ENCODE measurements at regions not wholly inside any gene's neighbourhood (a gene's known extent, or its start where the extent isn't known, plus 50 kb on each side); places are given as distances from the start of the nearest gene placed in this dataset.

GRCh38 chr6:23278180-23278532 is 708.8 kb downstream of the HDGFL1 start:
- no peaks in the 10 kb centered on the region for H3K27me3 Mint-ChIP-seq (ENCODE audit: low read depth)
- H3K4me1 Mint-ChIP-seq (ENCODE audit: low read depth), result no peaks in the 10 kb centered on the region
- no peak overlapping the region for H3K4me3 Mint-ChIP-seq
- no peaks in the 10 kb centered on the region for H3K9me3 Mint-ChIP-seq
- H3K36me3 Mint-ChIP-seq (ENCODE audit: low read depth), result no peaks in the 10 kb centered on the region
- H3K27ac Mint-ChIP-seq, result no peak overlapping the region

- Mint-ChIP-seq H3K4me1 (ENCODE audit: low read depth) (no peaks in the 10 kb centered on the region), H3K4me3 (no peak overlapping the region), H3K27ac (no peak overlapping the region), H3K9me3 (no peaks in the 10 kb centered on the region), H3K36me3 (ENCODE audit: low read depth) (no peaks in the 10 kb centered on the region), H3K27me3 (ENCODE audit: low read depth) (no peaks in the 10 kb centered on the region)
Measured at GRCh38 chr6:23280437-23280836, 711.1 kb downstream of the HDGFL1 start.

- H3K27ac Mint-ChIP-seq, result no peak overlapping the region
- H3K27me3 Mint-ChIP-seq (ENCODE audit: low read depth), result no peaks in the 10 kb centered on the region
- H3K9me3 Mint-ChIP-seq, result no peaks in the 10 kb centered on the region
Measured at GRCh38 chr6:23282252-23283021, 713.1 kb downstream of the HDGFL1 start.

GRCh38 chr6:23293653-23294052 is 724.3 kb downstream of the HDGFL1 start:
- no peak overlapping the region for H3K27ac Mint-ChIP-seq
- no peaks in the 10 kb centered on the region for H3K36me3 Mint-ChIP-seq (ENCODE audit: low read depth)
- H3K9me3 Mint-ChIP-seq, result no peaks in the 10 kb centered on the region
- H3K4me1 Mint-ChIP-seq (ENCODE audit: low read depth), result no peaks in the 10 kb centered on the region
- H3K4me3 Mint-ChIP-seq, result no peak overlapping the region
- no peaks in the 10 kb centered on the region for H3K27me3 Mint-ChIP-seq (ENCODE audit: low read depth)

More at GRCh38 chr6:23282252-23283021, 713.1 kb downstream of the HDGFL1 start:
- Mint-ChIP-seq H3K4me3 (no peak overlapping the region), H3K36me3 (ENCODE audit: low read depth) (no peaks in the 10 kb centered on the region), H3K4me1 (ENCODE audit: low read depth) (no peaks in the 10 kb centered on the region)

- no peaks in the 10 kb centered on the region for H3K36me3 Mint-ChIP-seq (ENCODE audit: low read depth)
- H3K4me1 Mint-ChIP-seq (ENCODE audit: low read depth), result no peaks in the 10 kb centered on the region
- H3K4me3 Mint-ChIP-seq, result no peak overlapping the region
- no peaks in the 10 kb centered on the region for H3K27me3 Mint-ChIP-seq (ENCODE audit: low read depth)
- no peak overlapping the region for H3K27ac Mint-ChIP-seq
- no peaks in the 10 kb centered on the region for H3K9me3 Mint-ChIP-seq
Measured at GRCh38 chr6:23301556-23301955, 732.2 kb downstream of the HDGFL1 start.

GRCh38 chr6:23302514-23302913 is 733.1 kb downstream of the HDGFL1 start:
- no peaks in the 10 kb centered on the region for H3K9me3 Mint-ChIP-seq
- H3K36me3 Mint-ChIP-seq (ENCODE audit: low read depth), result no peaks in the 10 kb centered on the region
- H3K27ac Mint-ChIP-seq, result no peak overlapping the region
- no peaks in the 10 kb centered on the region for H3K4me1 Mint-ChIP-seq (ENCODE audit: low read depth)
- H3K4me3 Mint-ChIP-seq, result no peak overlapping the region
- no peaks in the 10 kb centered on the region for H3K27me3 Mint-ChIP-seq (ENCODE audit: low read depth)

- Mint-ChIP-seq H3K36me3 (ENCODE audit: low read depth) (no peaks in the 10 kb centered on the region), H3K4me3 (no peak overlapping the region), H3K9me3 (peaks cover 8% of the 10 kb centered on the region), H3K27ac (no peak overlapping the region), H3K4me1 (ENCODE audit: low read depth) (no peaks in the 10 kb centered on the region), H3K27me3 (ENCODE audit: low read depth) (no peaks in the 10 kb centered on the region)
Measured at GRCh38 chr6:23305325-23305943, 736.1 kb downstream of the HDGFL1 start.

GRCh38 chr6:23306251-23306950 is 737.0 kb downstream of the HDGFL1 start:
- Mint-ChIP-seq H3K27me3 (ENCODE audit: low read depth) (no peaks in the 10 kb centered on the region), H3K9me3 (peaks cover 8% of the 10 kb centered on the region), H3K36me3 (ENCODE audit: low read depth) (no peaks in the 10 kb centered on the region), H3K27ac (no peak overlapping the region), H3K4me3 (no peak overlapping the region), H3K4me1 (ENCODE audit: low read depth) (no peaks in the 10 kb centered on the region)

GRCh38 chr6:23307516-23307915 is 738.1 kb downstream of the HDGFL1 start:
- Mint-ChIP-seq H3K27ac (no peak overlapping the region), H3K27me3 (ENCODE audit: low read depth) (no peaks in the 10 kb centered on the region), H3K36me3 (ENCODE audit: low read depth) (no peaks in the 10 kb centered on the region)

GRCh38 chr6:23308166-23308565 is 738.8 kb downstream of the HDGFL1 start:
- Mint-ChIP-seq H3K36me3 (ENCODE audit: low read depth) (no peaks in the 10 kb centered on the region), H3K9me3 (peaks cover 11% of the 10 kb centered on the region), H3K27ac (no peak overlapping the region), H3K4me3 (no peak overlapping the region), H3K4me1 (ENCODE audit: low read depth) (no peaks in the 10 kb centered on the region), H3K27me3 (ENCODE audit: low read depth) (no peaks in the 10 kb centered on the region)

More at GRCh38 chr6:23307516-23307915, 738.1 kb downstream of the HDGFL1 start:
- Mint-ChIP-seq H3K4me1 (ENCODE audit: low read depth) (no peaks in the 10 kb centered on the region), H3K4me3 (no peak overlapping the region), H3K9me3 (peaks cover 8% of the 10 kb centered on the region)

GRCh38 chr6:23311211-23311610 is 741.8 kb downstream of the HDGFL1 start:
- Mint-ChIP-seq H3K4me1 (ENCODE audit: low read depth) (no peaks in the 10 kb centered on the region), H3K36me3 (ENCODE audit: low read depth) (no peaks in the 10 kb centered on the region), H3K9me3 (peaks cover 13% of the 10 kb centered on the region), H3K4me3 (no peak overlapping the region), H3K27me3 (ENCODE audit: low read depth) (no peaks in the 10 kb centered on the region), H3K27ac (no peak overlapping the region)

GRCh38 chr6:23316131-23316530 is 746.8 kb downstream of the HDGFL1 start:
- Mint-ChIP-seq H3K4me3 (no peak overlapping the region), H3K9me3 (peaks cover 4% of the 10 kb centered on the region), H3K4me1 (ENCODE audit: low read depth) (no peaks in the 10 kb centered on the region), H3K27me3 (ENCODE audit: low read depth) (no peaks in the 10 kb centered on the region), H3K27ac (no peak overlapping the region), H3K36me3 (ENCODE audit: low read depth) (no peaks in the 10 kb centered on the region)

- H3K4me3 Mint-ChIP-seq, result no peak overlapping the region
- no peaks in the 10 kb centered on the region for H3K4me1 Mint-ChIP-seq (ENCODE audit: low read depth)
- no peaks in the 10 kb centered on the region for H3K36me3 Mint-ChIP-seq (ENCODE audit: low read depth)
- no peaks in the 10 kb centered on the region for H3K27me3 Mint-ChIP-seq (ENCODE audit: low read depth)
- H3K9me3 Mint-ChIP-seq, result peaks cover 4% of the 10 kb centered on the region
- no peak overlapping the region for H3K27ac Mint-ChIP-seq
Measured at GRCh38 chr6:23316931-23317330, 747.6 kb downstream of the HDGFL1 start.

- Mint-ChIP-seq H3K4me1 (ENCODE audit: low read depth) (no peaks in the 10 kb centered on the region), H3K27ac (no peak overlapping the region), H3K9me3 (no peaks in the 10 kb centered on the region), H3K36me3 (ENCODE audit: low read depth) (no peaks in the 10 kb centered on the region), H3K4me3 (no peak overlapping the region), H3K27me3 (ENCODE audit: low read depth) (no peaks in the 10 kb centered on the region)
Measured at GRCh38 chr6:23319582-23319981, 750.2 kb downstream of the HDGFL1 start.

GRCh38 chr6:23320471-23321015 is 751.2 kb downstream of the HDGFL1 start:
- H3K4me1 Mint-ChIP-seq (ENCODE audit: low read depth), result no peaks in the 10 kb centered on the region
- no peaks in the 10 kb centered on the region for H3K9me3 Mint-ChIP-seq
- no peak overlapping the region for H3K27ac Mint-ChIP-seq
- no peak overlapping the region for H3K4me3 Mint-ChIP-seq
- H3K36me3 Mint-ChIP-seq (ENCODE audit: low read depth), result no peaks in the 10 kb centered on the region
- H3K27me3 Mint-ChIP-seq (ENCODE audit: low read depth), result no peaks in the 10 kb centered on the region
